Mucosa of rectum (tissue), 2 donors: ENCODE measurements at regions not wholly inside any gene's neighbourhood (a gene's known extent, or its start where the extent isn't known, plus 50 kb on each side); places are given as distances from the start of the nearest gene placed in this dataset.
A peak's percentile ranks its signal among the peaks of the same experiment; 100 is the strongest.
"Not testable (repeated sequence)": the region's sequence is repeated elsewhere in the genome, so short reads cannot be mapped to it uniquely, and the experiment has no call there.

ENCODE experiments used
- H3K27ac ChIP-seq, 2 donors: one replicate each; pipeline ENCODE4 v1.7.0; 2013; ENCODE audit warnings: inconsistent platforms in 2 of 2, low read depth in 2 of 2, low read length in 2 of 2
- H3K27me3 ChIP-seq, 2 donors: one replicate each; pipeline ENCODE4 v1.7.0; 2013; ENCODE audit warnings: low read length in 2 of 2; ENCODE audit not compliant: control insufficient read depth in 2 of 2, insufficient read depth in 2 of 2
- H3K36me3 ChIP-seq, 2 donors: one replicate each; pipeline ENCODE4 v1.7.0; 2013; ENCODE audit warnings: low read length in 2 of 2; ENCODE audit not compliant: control insufficient read depth in 2 of 2, insufficient read depth in 2 of 2
- H3K4me1 ChIP-seq, 2 donors: one replicate each; pipeline ENCODE4 v1.7.0; 2013; ENCODE audit warnings: low read length in 2 of 2, mild to moderate bottlenecking in 1 of 2; ENCODE audit not compliant: control insufficient read depth in 2 of 2, insufficient read depth in 2 of 2
- H3K4me3 ChIP-seq, 2 donors: one replicate each; pipeline ENCODE4 v1.7.0; 2013; ENCODE audit warnings: low read length in 2 of 2
- H3K9ac ChIP-seq, 2 donors: one replicate each; pipeline ENCODE4 v1.7.0; 2013; ENCODE audit warnings: low read length in 2 of 2, low read depth in 1 of 2, mild to moderate bottlenecking in 1 of 2
- H3K9me3 ChIP-seq, 2 donors: one replicate each; pipeline ENCODE4 v1.7.0; 2013; ENCODE audit warnings: low read length in 2 of 2; ENCODE audit not compliant: control insufficient read depth in 2 of 2
- donor health status: healthy.
- donor health status: Normal muscosa, but diverticular disease.

- H3K9me3 ChIP-seq, result no peaks in the 10 kb centered on the region
- H3K4me1 ChIP-seq, result no peaks in the 10 kb centered on the region
- H3K9ac ChIP-seq, result no peak overlapping the region
- H3K36me3 ChIP-seq, result no peaks in the 10 kb centered on the region
- H3K4me3 ChIP-seq, result no peak overlapping the region
- H3K27ac ChIP-seq, result no peak overlapping the region
- no peaks in the 10 kb centered on the region for H3K27me3 ChIP-seq
These were observed 63.9 kb upstream of the EDAR start for GRCh38 chr2:109052922-109053321.

DNA sequence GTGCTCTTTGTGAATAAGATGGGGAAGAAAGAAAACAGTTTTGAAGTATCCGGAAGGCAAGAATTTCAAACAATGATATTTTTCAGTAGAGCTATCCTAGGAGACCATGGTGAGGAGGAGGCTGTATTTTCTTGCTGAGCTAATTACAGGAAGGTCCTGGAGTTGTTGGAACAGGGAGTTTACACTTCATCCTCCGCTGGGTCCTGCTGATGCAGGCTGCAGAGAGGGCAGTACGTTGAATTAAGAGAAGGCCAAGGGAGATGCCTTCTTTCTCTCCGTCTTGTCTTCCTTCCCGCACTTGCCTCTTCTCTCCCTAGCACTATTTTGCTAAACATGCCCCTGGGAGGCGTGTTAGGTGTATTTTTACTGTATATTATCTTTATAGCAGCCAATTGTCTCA, 60.0 kb upstream of the EDAR start:
- Histone ChIP-seq H3K4me3 (no peak overlapping the region), H3K27me3 (no peaks in the 10 kb centered on the region), H3K9ac (no peak overlapping the region), H3K9me3 (no peaks in the 10 kb centered on the region), H3K4me1 (no peaks in the 10 kb centered on the region), H3K36me3 (no peaks in the 10 kb centered on the region), H3K27ac (no peak overlapping the region)

DNA sequence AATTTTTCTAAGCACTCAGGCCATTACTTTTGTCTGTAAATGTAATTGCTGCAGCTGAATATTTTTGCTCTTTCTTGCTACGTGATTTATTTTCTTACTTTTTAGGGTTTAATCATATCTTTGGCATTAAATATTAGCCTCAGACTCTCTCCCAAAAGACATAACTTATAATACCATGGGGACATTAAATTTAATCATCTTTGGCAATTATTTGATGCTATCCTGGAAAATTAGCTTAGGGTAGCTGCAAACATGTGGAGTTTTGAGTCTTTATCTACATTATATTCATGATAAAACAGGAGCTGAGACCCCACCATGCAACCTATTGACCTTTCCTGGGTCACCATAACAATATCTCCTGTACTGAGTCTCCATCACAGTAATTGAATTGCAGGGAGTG, 59.1 kb upstream of the EDAR start:
- Histone ChIP-seq H3K27ac (no peak overlapping the region), H3K9ac (no peak overlapping the region), H3K4me1 (no peaks in the 10 kb centered on the region), H3K4me3 (no peak overlapping the region), H3K36me3 (no peaks in the 10 kb centered on the region), H3K27me3 (no peaks in the 10 kb centered on the region), H3K9me3 (no peaks in the 10 kb centered on the region)

DNA sequence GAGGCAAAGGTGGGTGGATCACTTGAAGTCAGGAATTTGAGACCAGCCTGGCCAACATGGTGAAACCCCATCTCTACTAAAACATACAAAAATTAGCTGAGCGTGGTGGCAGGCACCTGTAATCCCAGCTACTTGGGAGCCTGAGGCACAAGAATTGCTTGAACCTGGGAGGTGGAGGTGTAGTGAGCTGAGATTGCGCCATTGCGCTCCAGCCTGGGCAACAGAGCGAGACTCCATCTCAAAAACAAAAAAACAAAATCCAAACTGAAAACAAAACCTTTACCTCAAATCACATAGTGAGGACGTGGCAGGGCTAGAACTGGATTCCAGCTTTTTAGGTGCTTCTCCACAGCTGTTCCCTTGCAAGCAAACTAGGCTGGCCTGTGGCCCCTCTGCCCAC, 58.5 kb upstream of the EDAR start:
- not testable (repeated sequence) for H3K9me3 ChIP-seq, H3K4me1 ChIP-seq

GRCh38 chr2:109046925-109047508, 58.0 kb upstream of the EDAR start:
- H3K36me3 ChIP-seq, result no peaks in the 10 kb centered on the region
- no peaks in the 10 kb centered on the region for H3K27me3 ChIP-seq
- H3K9ac ChIP-seq, result no peak overlapping the region
- H3K4me1 ChIP-seq, result no peaks in the 10 kb centered on the region
- no peak overlapping the region for H3K27ac ChIP-seq
- H3K9me3 ChIP-seq, result no peaks in the 10 kb centered on the region
- no peak overlapping the region for H3K4me3 ChIP-seq

More for the DNA sequence above, 58.5 kb upstream of the EDAR start:
- H3K27me3 ChIP-seq, H3K27ac ChIP-seq, H3K4me3 ChIP-seq, H3K9ac ChIP-seq, H3K36me3 ChIP-seq: not testable (repeated sequence)

- no peaks in the 10 kb centered on the region for H3K27me3 ChIP-seq
- H3K4me1 ChIP-seq, result no peaks in the 10 kb centered on the region
- peak overlapping the region in 1 of 2 donors; percentile 2 for H3K27ac ChIP-seq
- H3K36me3 ChIP-seq, result no peaks in the 10 kb centered on the region
- no peak overlapping the region for H3K9ac ChIP-seq
- H3K4me3 ChIP-seq, result no peak overlapping the region
- H3K9me3 ChIP-seq, result no peaks in the 10 kb centered on the region
These were observed 56.5 kb upstream of the EDAR start for GRCh38 chr2:109045505-109045904.

- no peaks in the 10 kb centered on the region for H3K36me3 ChIP-seq
- no peaks in the 10 kb centered on the region for H3K27me3 ChIP-seq
- no peaks in the 10 kb centered on the region for H3K9me3 ChIP-seq
- no peak overlapping the region for H3K9ac ChIP-seq
- H3K27ac ChIP-seq, result no peak overlapping the region
- no peak overlapping the region for H3K4me3 ChIP-seq
- H3K4me1 ChIP-seq, result no peaks in the 10 kb centered on the region
These were observed 50.0 kb upstream of the EDAR start for GRCh38 chr2:109038992-109039391.
